ENCODE measurements at regions not wholly inside any gene's neighbourhood (a gene's known extent, or its start where the extent isn't known, plus 50 kb on each side); places are given as distances from the start of the nearest gene placed in this dataset.

DNA sequence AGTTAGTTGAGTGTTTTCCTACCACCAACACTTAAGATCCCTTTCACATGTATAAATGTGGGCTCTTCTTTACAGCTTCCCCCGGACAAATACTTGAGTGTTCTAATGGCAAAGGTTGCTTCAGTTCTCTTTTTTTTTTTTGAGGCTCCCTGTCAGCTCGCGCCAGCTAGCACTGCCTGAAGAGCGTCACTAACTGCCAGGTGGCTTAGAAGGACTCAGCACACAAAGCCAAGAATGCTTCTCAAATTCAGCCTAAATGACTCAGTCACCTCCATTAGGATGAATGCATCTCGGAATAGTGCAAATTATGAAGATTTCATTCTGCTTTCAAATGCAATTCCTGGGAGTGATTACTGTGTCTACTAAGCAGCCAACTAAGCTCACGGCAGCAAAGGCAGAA, 150.7 kb upstream of the BTBD3 start:
- DNase-seq (ENCODE audit: low read depth, low spot score) = no peak
- Histone ChIP-seq H3K36me3 (ENCODE audit: control insufficient read depth in 1 of 2, insufficient read depth in 2 of 2, low read length in 2 of 2) (no peaks in the 10 kb centered on the region), H3K9ac (ENCODE audit: low read length) (no peak overlapping the region), H3K79me2 (ENCODE audit: insufficient read depth, low read length) (no peaks in the 10 kb centered on the region), H3K27me3 (ENCODE audit: insufficient read depth, low read length) (0 out of 2 replicates have a peak, but pooled peaks cover 4% of the 10 kb centered on the region), H3K9me3 (ENCODE audit: control insufficient read depth in 1 of 2, insufficient read depth in 1 of 2, low read depth in 1 of 2, low read length in 2 of 2) (no peaks in the 10 kb centered on the region), H3K9me2 (ENCODE audit: insufficient read depth) (no peaks in the 10 kb centered on the region), H2AFZ (ENCODE audit: low read depth, low read length, poor library complexity, severe bottlenecking) (no peak overlapping the region), H3K4me1 (ENCODE audit: control insufficient read depth in 1 of 2, insufficient read depth in 2 of 2, low read length in 2 of 2) (no peaks in the 10 kb centered on the region), H3K4me3 (replicated peaks in 1 of 2; ENCODE audit: low read depth in 1 of 2, low read length in 2 of 2) (no peak overlapping the region), H3K27ac (ENCODE audit: low read depth, low read length) (no peak overlapping the region), H3K4me2 (ENCODE audit: low read length) (no peak overlapping the region), H4K20me1 (ENCODE audit: insufficient read depth) (no peaks in the 10 kb centered on the region)
- RAD21 ChIA-PET (ENCODE audit: low non-redundant PET in 1 of 2, low total read pairs in 2 of 2, uncharacterized antibody in 2 of 2, unreplicated experiment in 2 of 2) = no interaction called here
- ATAC-seq = no peak
- intact Hi-C loops (cut with micrococcal nuclease) = no loop called here
- POLR2A ChIA-PET = no interaction called here
- BruUV-seq (replicated peaks) = no TSS peak
- CTCF ChIA-PET = no interaction called here
- TF ChIP-seq CBX3 (IDR thresholded peaks at IDR 0.05; ENCODE audit: low read depth) (no peak), EGR1 (IDR thresholded peaks at IDR 0.05; ENCODE audit: low read depth) (no peak), YY1 (IDR thresholded peaks at IDR 0.05; ENCODE audit: extremely low read depth, insufficient replicate concordance, low read depth, low read length) (no peak), ZNF274 (IDR thresholded peaks at IDR 0.05; ENCODE audit: low read depth, low read length) (no peak), POLR2A (IDR thresholded peaks at IDR 0.05; ENCODE audit: borderline replicate concordance, extremely low read depth, insufficient read depth, insufficient read length) (no peak), SIN3A (IDR thresholded peaks at IDR 0.05; ENCODE audit: low read depth) (no peak)
- TF ChIP-seq, protein P1, sequence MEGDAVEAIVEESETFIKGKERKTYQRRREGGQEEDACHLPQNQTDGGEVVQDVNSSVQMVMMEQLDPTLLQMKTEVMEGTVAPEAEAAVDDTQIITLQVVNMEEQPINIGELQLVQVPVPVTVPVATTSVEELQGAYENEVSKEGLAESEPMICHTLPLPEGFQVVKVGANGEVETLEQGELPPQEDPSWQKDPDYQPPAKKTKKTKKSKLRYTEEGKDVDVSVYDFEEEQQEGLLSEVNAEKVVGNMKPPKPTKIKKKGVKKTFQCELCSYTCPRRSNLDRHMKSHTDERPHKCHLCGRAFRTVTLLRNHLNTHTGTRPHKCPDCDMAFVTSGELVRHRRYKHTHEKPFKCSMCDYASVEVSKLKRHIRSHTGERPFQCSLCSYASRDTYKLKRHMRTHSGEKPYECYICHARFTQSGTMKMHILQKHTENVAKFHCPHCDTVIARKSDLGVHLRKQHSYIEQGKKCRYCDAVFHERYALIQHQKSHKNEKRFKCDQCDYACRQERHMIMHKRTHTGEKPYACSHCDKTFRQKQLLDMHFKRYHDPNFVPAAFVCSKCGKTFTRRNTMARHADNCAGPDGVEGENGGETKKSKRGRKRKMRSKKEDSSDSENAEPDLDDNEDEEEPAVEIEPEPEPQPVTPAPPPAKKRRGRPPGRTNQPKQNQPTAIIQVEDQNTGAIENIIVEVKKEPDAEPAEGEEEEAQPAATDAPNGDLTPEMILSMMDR (IDR thresholded peaks at IDR 0.05 in 2 of 3, conservative IDR thresholded peaks at IDR 0.05 in 1 of 3; ENCODE audit: borderline replicate concordance in 1 of 3, insufficient read depth in 1 of 3, low read depth in 2 of 3, low read length in 2 of 3) = no peak

DNA sequence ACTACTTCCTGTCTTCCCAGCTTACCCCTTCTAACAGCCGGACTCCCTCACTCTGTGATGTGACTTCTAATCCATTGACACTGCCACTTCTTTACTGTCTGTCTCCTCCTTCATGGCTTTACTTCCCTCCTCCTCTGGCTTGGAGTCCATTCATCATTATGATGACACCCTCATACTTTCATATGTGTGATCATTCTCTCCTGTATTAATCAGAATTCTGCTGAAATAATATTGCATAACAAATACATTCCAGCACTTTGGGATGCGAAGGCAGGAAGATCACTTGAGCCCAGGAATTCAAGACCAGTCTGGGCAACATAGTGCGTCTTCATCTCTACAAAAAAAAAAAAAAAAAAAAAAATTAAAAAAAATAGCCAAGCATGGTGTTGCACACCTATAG, 147.9 kb upstream of the BTBD3 start:
- DNase-seq (ENCODE audit: low read depth, low spot score) = no peak
- ChIA-PET RAD21 (ENCODE audit: low non-redundant PET in 1 of 2, low total read pairs in 2 of 2, uncharacterized antibody in 2 of 2, unreplicated experiment in 2 of 2) (no interaction called here), CTCF (no interaction called here), POLR2A (no interaction called here)
- no peaks in the 10 kb centered on the region for H3K9me3 ChIP-seq (ENCODE audit: control insufficient read depth in 1 of 2, insufficient read depth in 1 of 2, low read depth in 1 of 2, low read length in 2 of 2)
- H3K36me3 ChIP-seq (ENCODE audit: control insufficient read depth in 1 of 2, insufficient read depth in 2 of 2, low read length in 2 of 2) = no peaks in the 10 kb centered on the region
- H3K4me2 ChIP-seq (ENCODE audit: low read length) = no peak overlapping the region
- H3K4me1 ChIP-seq (ENCODE audit: control insufficient read depth in 1 of 2, insufficient read depth in 2 of 2, low read length in 2 of 2) = no peaks in the 10 kb centered on the region
- no peak for TF ChIP-seq MAX (IDR thresholded peaks at IDR 0.05)
- TF ChIP-seq REST (IDR thresholded peaks at IDR 0.05; ENCODE audit: low read depth) = no peak
- no peak for TF ChIP-seq FOSL1 (IDR thresholded peaks at IDR 0.05; ENCODE audit: low read depth)
- no peak for TF ChIP-seq ZNF274 (IDR thresholded peaks at IDR 0.05; ENCODE audit: low read depth, low read length)
- no peak for TF ChIP-seq YY1 (IDR thresholded peaks at IDR 0.05; ENCODE audit: extremely low read depth, insufficient replicate concordance, low read depth, low read length)
- no peak for TF ChIP-seq EZH2 (IDR thresholded peaks at IDR 0.05)
- no peak for TF ChIP-seq TCF7L2 (IDR thresholded peaks at IDR 0.05; ENCODE audit: borderline replicate concordance, extremely low read depth, insufficient read depth, insufficient read length)
- TF ChIP-seq JUND (IDR thresholded peaks at IDR 0.05) = no peak
- no peak for TF ChIP-seq SIN3A (IDR thresholded peaks at IDR 0.05; ENCODE audit: low read depth)
- H2AFZ ChIP-seq (ENCODE audit: low read depth, low read length, poor library complexity, severe bottlenecking) = no peak overlapping the region
- H3K27me3 ChIP-seq (ENCODE audit: insufficient read depth, low read length) = 0 out of 2 replicates have a peak, but pooled peaks cover 4% of the 10 kb centered on the region
- intact Hi-C loops (cut with micrococcal nuclease) = no loop called here
- no peak overlapping the region for H3K27ac ChIP-seq (ENCODE audit: low read depth, low read length)
- H3K4me3 ChIP-seq (replicated peaks in 1 of 2; ENCODE audit: low read depth in 1 of 2, low read length in 2 of 2) = no peak overlapping the region
- H3K79me2 ChIP-seq (ENCODE audit: insufficient read depth, low read length) = no peaks in the 10 kb centered on the region
- no peaks in the 10 kb centered on the region for H3K9me2 ChIP-seq (ENCODE audit: insufficient read depth)
- no TSS peak for BruUV-seq (replicated peaks)
- H4K20me1 ChIP-seq (ENCODE audit: insufficient read depth) = no peaks in the 10 kb centered on the region
- no peak for ATAC-seq
- no peak overlapping the region for H3K9ac ChIP-seq (ENCODE audit: low read length)
